Activated naive CD8-positive, alpha-beta T cell (primary cell): ENCODE measurements at regions not wholly inside any gene's neighbourhood (a gene's known extent, or its start where the extent isn't known, plus 50 kb on each side); places are given as distances from the start of the nearest gene placed in this dataset.
"Not testable (repeated sequence)": the region's sequence is repeated elsewhere in the genome, so short reads cannot be mapped to it uniquely, and the experiment has no call there.

ENCODE experiments used
- H3K27ac Mint-ChIP-seq: one replicate; pipeline ENCODE4 v1.8.0; 2021; ENCODE audit warnings: mixed read lengths
- H3K27me3 Mint-ChIP-seq: one replicate; pipeline ENCODE4 v1.8.0; 2021; ENCODE audit warnings: mixed read lengths
- H3K36me3 Mint-ChIP-seq: one replicate; pipeline ENCODE4 v1.8.0; 2021; ENCODE audit warnings: mixed read lengths
- H3K4me1 Mint-ChIP-seq: one replicate; pipeline ENCODE4 v1.8.0; 2021; ENCODE audit warnings: low read depth, mixed read lengths
- H3K4me3 Mint-ChIP-seq: one replicate; pipeline ENCODE4 v1.8.0; 2021; ENCODE audit warnings: mild to moderate bottlenecking, mixed read lengths
- H3K9me3 Mint-ChIP-seq: one replicate; pipeline ENCODE4 v1.8.0; 2021; ENCODE audit warnings: low read depth, mixed read lengths

DNA sequence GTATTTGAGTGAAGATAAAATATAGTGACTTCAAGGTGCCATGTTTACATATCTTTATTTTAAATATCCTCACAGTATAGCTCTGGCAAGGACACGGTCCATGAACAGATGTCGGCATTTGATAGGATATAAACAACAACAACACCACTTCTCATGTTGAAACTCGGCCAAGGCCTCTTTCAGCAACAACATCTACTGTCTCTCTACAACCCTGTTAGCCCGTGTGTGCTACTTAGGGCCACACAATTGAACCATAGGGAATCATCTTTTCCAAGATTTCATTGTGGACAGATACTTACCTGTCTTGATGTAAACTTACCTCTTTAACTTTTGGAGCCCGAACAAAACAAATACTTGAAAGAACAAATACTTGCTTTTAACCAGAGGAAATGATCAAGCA, 168.7 kb upstream of the SSTR1 start:
- Mint-ChIP-seq H3K4me1 (peaks cover 13% of the 10 kb centered on the region), H3K9me3 (no peaks in the 10 kb centered on the region), H3K4me3 (no peak overlapping the region), H3K27me3 (no peaks in the 10 kb centered on the region), H3K36me3 (no peaks in the 10 kb centered on the region), H3K27ac (no peak overlapping the region)

DNA sequence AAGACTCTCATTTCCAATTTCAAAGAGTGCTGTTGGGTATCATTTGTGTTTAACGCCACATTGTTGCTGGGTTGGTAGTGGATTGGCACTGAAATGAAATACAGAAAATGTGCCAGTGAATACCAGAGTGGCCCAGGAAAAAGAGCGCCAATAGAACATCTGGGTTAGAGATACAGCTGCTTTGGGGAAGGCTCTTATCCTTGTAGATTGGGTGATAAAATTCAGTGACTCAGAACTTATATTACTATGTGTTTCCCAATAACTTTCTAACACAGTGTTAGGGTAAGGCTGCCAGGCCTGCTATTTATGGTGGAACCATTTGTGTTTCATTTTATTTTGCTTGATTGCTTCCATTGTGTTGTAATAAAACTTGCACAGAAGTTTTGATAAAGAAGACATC, 168.2 kb upstream of the SSTR1 start:
- Mint-ChIP-seq H3K27ac (no peak overlapping the region), H3K4me3 (no peak overlapping the region), H3K27me3 (no peaks in the 10 kb centered on the region), H3K36me3 (no peaks in the 10 kb centered on the region), H3K9me3 (no peaks in the 10 kb centered on the region), H3K4me1 (peaks cover 9% of the 10 kb centered on the region)

DNA sequence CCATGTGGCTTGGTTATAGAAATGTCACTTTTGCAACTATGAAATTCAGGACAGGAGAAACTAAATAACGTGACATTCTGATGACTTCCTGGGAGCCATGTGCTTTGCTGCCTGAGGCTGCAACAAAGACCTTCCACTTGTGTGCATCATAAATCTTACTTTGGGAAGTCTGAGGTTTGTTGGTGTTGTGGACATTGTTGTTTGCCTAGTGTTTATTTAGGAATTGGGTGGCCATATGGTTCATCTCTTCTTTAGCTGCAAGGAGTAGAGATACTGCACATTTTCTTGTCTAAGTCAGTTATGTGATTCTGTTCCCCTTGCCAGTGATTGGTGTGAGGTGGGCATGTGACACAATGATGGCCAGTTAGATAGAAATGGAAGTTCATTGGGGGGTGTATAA, 167.3 kb upstream of the SSTR1 start:
- Mint-ChIP-seq H3K9me3 (no peaks in the 10 kb centered on the region), H3K27me3 (no peaks in the 10 kb centered on the region), H3K27ac (no peak overlapping the region), H3K4me3 (no peak overlapping the region), H3K4me1 (peaks cover 2% of the 10 kb centered on the region), H3K36me3 (no peaks in the 10 kb centered on the region)

DNA sequence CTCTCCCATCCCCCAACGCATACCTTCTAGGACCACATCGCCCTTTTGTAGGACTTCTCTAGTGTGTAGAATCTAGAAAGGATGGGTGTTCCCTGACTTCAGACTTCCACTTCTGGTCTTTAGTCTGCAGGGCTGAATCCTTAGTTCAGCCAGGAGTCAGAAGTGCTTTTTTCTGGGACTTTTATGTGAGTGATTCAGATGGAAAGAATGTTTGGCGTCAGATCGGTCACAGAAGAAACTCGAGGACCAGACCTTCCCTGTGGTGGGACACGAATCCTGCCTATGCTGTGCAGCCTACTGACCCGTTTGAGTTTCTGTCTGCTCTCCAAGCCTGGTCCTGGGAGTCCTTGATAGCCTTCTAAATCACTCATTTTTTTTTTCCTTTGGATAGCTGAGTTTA, 165.4 kb upstream of the SSTR1 start:
- H3K27me3 Mint-ChIP-seq, result no peaks in the 10 kb centered on the region
- H3K27ac Mint-ChIP-seq, result no peak overlapping the region
- H3K9me3 Mint-ChIP-seq, result no peaks in the 10 kb centered on the region
- H3K36me3 Mint-ChIP-seq, result no peaks in the 10 kb centered on the region
- H3K4me3 Mint-ChIP-seq, result no peak overlapping the region
- peaks cover 6% of the 10 kb centered on the region for H3K4me1 Mint-ChIP-seq

DNA sequence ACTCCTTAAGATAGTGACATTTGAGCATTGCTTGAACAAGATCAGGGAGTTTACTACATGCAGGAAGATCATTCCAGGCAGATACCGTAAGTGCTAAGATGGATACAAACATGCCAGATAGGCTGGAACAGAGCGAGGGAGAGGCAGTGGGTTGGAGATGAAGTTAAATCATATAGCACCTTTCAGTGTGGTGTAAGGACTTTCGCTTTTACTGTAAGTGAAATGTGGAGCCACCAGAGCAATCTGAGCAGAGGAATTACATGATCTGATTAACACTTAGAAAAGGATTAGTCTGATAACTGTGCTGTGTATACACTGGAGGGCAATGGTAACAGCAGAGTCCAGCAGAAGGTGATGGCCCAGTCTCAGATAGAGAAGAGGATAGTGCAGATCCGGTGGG, 163.0 kb upstream of the SSTR1 start:
- no peaks in the 10 kb centered on the region for H3K27me3 Mint-ChIP-seq
- no peak overlapping the region for H3K4me3 Mint-ChIP-seq
- H3K27ac Mint-ChIP-seq, result no peak overlapping the region
- H3K9me3 Mint-ChIP-seq, result peaks cover 15% of the 10 kb centered on the region
- H3K36me3 Mint-ChIP-seq, result peaks cover 10% of the 10 kb centered on the region
- peaks cover 6% of the 10 kb centered on the region for H3K4me1 Mint-ChIP-seq

DNA sequence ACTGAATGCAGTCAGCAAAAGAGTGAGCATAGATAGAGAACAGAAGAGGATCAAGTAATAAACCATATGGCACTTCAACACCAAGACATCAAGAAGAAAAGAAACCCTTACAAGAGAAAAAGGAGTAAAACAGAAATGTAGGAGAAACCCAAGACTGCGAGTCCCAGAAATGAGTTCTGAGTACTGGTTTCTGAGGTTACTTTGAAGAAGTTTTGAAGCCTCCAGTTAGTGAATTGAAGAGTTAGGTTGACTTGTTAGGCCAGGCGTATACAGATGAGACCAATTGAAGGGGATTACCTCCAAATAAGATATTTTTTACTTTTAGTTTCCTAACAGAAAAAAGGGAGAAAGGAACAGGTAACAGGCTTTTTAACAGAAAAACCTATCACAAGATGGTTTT, 162.2 kb upstream of the SSTR1 start:
- no peak overlapping the region for H3K4me3 Mint-ChIP-seq
- H3K4me1 Mint-ChIP-seq, result peaks cover 4% of the 10 kb centered on the region
- H3K36me3 Mint-ChIP-seq, result peaks cover 12% of the 10 kb centered on the region
- no peak overlapping the region for H3K27ac Mint-ChIP-seq
- peaks cover 17% of the 10 kb centered on the region for H3K9me3 Mint-ChIP-seq
- no peaks in the 10 kb centered on the region for H3K27me3 Mint-ChIP-seq

DNA sequence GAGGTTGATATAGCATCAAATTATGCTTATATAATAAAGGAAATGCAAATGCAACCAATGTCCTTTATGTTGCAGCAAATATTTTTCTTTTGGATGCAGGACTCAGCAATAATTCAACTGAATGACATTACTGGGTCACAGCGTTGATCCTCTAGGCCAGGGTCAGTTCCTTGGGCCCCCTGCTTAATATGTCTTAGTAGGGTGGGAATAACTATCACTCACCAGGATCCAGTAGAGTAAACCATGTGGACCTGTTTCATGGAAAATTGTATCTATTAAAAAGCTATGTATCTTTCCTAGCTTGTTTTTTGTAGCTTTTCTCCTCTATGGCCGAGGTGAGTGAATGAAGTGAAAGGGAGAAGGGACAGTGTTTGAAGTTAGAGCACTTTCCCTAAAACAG, 161.5 kb upstream of the SSTR1 start:
- H3K4me1 Mint-ChIP-seq, result peaks cover 4% of the 10 kb centered on the region
- H3K9me3 Mint-ChIP-seq, result peaks cover 20% of the 10 kb centered on the region
- peaks cover 12% of the 10 kb centered on the region for H3K36me3 Mint-ChIP-seq
- H3K27ac Mint-ChIP-seq, result no peak overlapping the region
- H3K4me3 Mint-ChIP-seq, result no peak overlapping the region
- H3K27me3 Mint-ChIP-seq, result no peaks in the 10 kb centered on the region

DNA sequence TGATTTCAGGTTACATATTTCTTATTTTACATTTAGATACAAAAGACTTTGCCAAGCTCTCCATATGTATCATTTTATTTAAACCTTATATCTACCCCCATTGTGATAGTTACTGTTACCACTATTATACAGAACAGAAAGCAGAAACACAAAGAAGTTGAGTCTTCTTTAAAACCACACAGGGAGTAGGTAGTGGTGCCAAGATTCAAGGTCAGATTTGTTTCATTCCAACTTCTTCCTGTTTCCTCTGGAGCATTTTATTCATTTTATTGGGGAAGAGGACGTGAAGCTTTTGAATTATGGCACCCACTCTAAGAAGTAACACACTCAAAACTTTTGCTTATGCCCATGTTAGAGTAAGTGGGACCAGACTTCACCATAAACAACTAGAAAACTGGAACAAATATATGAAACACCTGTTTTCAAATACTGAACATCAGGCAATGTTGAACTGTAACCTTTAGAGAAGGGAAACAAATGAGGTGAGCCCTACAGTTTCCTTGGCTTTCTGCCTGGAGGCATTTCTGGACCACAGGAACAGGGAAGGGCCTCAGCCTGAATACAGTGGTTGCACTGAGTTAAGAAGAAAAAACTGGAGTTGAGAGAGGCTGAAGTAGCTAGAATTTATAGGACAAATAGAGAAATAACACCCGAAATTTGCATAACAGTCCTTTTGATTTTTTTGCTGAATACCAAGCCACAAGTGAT, 160.4 kb upstream of the SSTR1 start:
- Mint-ChIP-seq H3K27me3 (no peaks in the 10 kb centered on the region), H3K9me3 (peaks cover 20% of the 10 kb centered on the region), H3K4me3 (no peak overlapping the region), H3K4me1 (peaks cover 4% of the 10 kb centered on the region), H3K36me3 (peaks cover 12% of the 10 kb centered on the region), H3K27ac (no peak overlapping the region)

DNA sequence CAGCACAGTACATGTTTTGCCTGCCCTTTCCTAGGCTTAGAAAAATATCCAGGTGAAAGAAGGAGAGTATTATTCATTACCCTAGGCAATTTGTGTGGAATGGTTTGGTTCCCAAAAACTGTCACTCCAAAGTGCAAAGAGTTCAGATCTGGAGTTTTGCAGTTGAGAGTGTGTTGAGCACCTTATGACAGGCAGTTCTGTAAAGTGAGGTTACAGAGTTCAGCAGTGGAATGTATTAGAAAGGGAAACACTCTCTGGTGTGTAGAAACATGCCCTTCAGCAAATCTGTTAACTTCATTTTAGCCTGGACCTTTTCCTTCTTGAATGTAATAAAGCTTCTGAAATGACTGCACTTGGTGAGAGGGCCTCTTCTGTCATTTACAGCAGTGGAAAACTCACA, 154.0 kb upstream of the SSTR1 start:
- H3K4me1 Mint-ChIP-seq, result peaks cover 7% of the 10 kb centered on the region
- no peaks in the 10 kb centered on the region for H3K27me3 Mint-ChIP-seq
- peaks cover 13% of the 10 kb centered on the region for H3K9me3 Mint-ChIP-seq
- H3K4me3 Mint-ChIP-seq, result no peak overlapping the region
- no peak overlapping the region for H3K27ac Mint-ChIP-seq
- peaks cover 8% of the 10 kb centered on the region for H3K36me3 Mint-ChIP-seq

DNA sequence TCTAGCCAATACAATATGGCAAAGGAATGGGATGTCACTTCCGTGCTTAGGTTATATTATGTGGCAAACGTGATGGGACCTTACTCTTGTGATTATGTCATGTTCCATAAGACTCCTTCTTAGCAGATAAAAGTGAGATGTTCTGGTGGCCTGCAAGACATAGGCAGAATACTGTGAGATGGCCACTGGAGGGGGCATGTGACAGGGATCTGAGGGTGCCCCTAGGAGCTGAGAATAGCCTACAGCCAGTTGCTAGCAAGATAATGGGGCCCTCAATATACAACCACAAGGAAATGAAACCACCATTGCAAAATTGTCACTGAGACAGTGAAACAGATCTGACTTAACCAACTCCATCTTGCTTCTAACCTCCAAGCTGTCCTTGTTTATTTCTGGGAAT, 151.4 kb upstream of the SSTR1 start:
- Mint-ChIP-seq H3K9me3 (peaks cover 5% of the 10 kb centered on the region), H3K4me1 (peaks cover 7% of the 10 kb centered on the region), H3K27ac (no peak overlapping the region), H3K27me3 (no peaks in the 10 kb centered on the region), H3K36me3 (peaks cover 4% of the 10 kb centered on the region), H3K4me3 (no peak overlapping the region)

DNA sequence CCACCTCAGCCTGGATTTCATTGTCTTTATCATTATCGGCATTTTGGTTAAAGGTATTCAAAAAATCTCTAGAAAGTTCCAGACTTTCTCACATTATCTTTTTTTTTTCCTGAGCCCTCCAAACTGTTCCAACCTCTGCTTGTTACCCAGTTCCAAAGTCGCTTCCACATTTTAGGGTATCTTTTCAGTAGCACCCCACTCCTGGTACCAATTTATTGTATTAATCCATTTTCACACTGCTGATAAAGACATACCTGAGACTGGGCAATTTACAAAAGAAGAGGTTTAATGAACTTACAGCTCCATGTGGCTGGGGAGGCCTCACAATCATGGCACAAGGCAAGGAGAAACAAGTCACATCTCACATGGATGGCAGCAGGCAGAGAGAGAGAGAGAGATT, 145.5 kb upstream of the SSTR1 start:
- not testable (repeated sequence) for H3K27ac Mint-ChIP-seq, H3K27me3 Mint-ChIP-seq, H3K4me3 Mint-ChIP-seq
- peaks cover 11% of the 10 kb centered on the region for H3K9me3 Mint-ChIP-seq
- H3K4me1 Mint-ChIP-seq, result peaks cover 27% of the 10 kb centered on the region
- H3K36me3 Mint-ChIP-seq, result peaks cover 11% of the 10 kb centered on the region

DNA sequence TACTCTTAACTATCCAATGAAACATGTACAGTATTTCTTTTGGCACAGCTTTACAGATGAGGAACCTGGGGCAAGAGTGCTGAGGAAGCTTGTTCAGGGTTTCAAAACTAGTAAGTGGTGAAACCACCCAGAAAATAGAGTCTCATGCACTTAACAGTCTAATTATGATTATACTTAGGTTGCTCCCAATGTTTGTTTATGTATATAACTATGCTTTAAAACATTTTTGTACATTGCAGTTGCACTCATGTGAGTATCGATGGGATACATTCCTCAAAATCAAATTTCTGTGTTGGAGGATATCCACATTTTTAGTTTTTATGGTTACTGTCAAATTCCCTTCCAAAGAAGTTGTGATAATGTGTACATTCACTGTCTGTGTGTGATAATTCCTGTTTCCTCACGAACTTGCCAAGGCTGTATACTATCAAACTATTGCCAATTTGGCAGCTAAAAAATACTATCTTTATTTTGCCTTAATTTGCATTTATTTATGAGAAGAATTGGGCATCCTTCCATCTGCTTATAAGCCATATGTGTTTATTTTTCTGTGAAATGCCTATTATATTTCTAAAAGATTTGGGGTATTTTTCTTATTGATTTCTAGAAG, 143.9 kb upstream of the SSTR1 start:
- Mint-ChIP-seq H3K9me3 (peaks cover 11% of the 10 kb centered on the region), H3K4me1 (peaks cover 34% of the 10 kb centered on the region), H3K4me3 (no peak overlapping the region), H3K36me3 (peaks cover 11% of the 10 kb centered on the region), H3K27me3 (no peaks in the 10 kb centered on the region), H3K27ac (no peak overlapping the region)

DNA sequence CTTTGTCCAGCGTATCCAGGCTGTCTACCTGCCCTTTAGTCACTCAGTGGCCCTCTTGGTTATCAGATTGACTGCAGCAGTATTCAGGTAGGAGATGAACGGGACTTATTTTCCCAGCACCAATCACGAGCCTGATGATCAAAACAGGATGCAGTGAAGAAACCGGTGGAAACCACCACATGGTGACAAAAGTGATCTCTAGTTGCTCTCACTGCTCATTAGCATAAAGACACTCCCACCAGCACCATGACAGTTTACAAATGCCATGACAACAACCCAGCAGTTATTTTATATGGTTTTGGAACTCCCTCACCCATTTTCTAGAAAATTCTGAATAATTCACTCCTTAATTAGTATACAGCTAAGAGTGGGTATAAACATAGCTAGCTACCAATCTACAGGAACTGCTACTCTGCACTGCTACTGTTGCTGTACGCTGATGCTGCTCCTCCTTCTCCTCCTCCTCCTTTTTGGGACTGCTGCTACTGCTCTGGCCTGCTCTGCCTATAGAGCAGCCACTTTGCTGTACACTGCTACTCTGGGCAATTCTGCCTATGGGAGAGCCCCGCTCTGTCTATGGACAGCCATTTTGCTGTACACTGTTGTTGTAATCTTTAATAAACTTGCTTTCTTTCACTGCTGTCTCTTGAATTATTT, 142.5 kb upstream of the SSTR1 start:
- peaks cover 11% of the 10 kb centered on the region for H3K9me3 Mint-ChIP-seq
- no peaks in the 10 kb centered on the region for H3K27me3 Mint-ChIP-seq
- H3K27ac Mint-ChIP-seq, result peak overlapping the region; percentile 93
- peaks cover 48% of the 10 kb centered on the region for H3K4me1 Mint-ChIP-seq
- peak overlapping the region; percentile 81 for H3K4me3 Mint-ChIP-seq
- H3K36me3 Mint-ChIP-seq, result peaks cover 6% of the 10 kb centered on the region

DNA sequence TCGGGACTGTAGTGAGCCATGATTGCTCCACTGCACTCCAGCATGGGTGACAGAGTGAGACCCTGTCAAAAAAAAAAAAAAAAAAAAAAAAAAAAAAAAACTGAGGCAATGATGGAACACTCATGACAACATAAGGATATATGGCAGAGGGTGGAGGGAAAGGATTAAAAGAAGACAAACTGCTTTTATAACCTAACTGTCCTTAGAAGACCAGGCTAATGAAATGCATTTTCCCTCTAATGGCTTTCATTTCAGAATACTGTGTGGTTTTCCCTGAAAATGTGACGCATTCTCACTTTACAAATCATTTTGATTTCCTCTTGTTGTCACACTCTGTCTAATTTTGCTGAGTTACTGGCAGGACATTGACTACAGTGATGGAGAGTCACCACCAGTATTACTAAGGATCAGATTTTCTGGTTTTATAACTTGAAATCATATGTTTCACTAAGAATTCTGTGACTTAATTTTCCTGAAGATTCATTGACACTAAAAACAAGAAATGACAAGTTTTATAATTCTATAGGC, 137.6 kb upstream of the SSTR1 start:
- H3K27me3 Mint-ChIP-seq, result no peaks in the 10 kb centered on the region
- H3K27ac Mint-ChIP-seq, result peak overlapping the region; percentile 28
- no peaks in the 10 kb centered on the region for H3K36me3 Mint-ChIP-seq
- H3K4me1 Mint-ChIP-seq, result peaks cover 79% of the 10 kb centered on the region
- H3K9me3 Mint-ChIP-seq, result no peaks in the 10 kb centered on the region
- H3K4me3 Mint-ChIP-seq, result no peak overlapping the region

DNA sequence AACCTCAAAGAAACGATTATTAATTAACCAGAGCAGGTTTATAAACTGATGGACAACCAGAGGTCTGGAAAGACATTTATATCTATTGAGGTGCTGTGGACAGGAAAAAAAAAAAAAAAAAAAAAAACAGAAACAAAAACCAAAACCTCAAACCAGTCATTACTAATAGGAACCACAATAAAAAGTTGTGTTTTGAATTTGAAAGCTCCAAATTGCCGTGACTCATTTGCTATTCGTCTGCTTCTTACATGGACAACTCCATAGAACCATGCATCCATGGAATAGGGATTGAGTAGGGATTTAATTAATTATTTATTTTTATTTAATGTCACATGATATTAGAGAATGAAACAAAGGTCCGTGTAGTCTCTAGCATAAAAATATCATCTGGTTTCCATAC, 134.1 kb upstream of the SSTR1 start:
- Mint-ChIP-seq H3K27me3 (no peaks in the 10 kb centered on the region), H3K27ac (peak overlapping the region; percentile 70), H3K9me3 (no peaks in the 10 kb centered on the region), H3K36me3 (no peaks in the 10 kb centered on the region), H3K4me3 (peak overlapping the region; percentile 11), H3K4me1 (peaks cover 79% of the 10 kb centered on the region)
